ENCODE measurements at regions not wholly inside any gene's neighbourhood (a gene's known extent, or its start where the extent isn't known, plus 50 kb on each side); places are given as distances from the start of the nearest gene placed in this dataset.

GRCh38 chr6:151186306-151186705 lies 53.5 kb upstream of the AKAP12 start:
- TF ChIP-seq ZNF449 (tag by site-specific recombination; IDR thresholded peaks at IDR 0.05) (no peak), CTCF (tag by site-specific recombination; IDR thresholded peaks at IDR 0.05) (no peak)

All from HEK293 (cell line).